ENCODE measurements at regions not wholly inside any gene's neighbourhood (a gene's known extent, or its start where the extent isn't known, plus 50 kb on each side); places are given as distances from the start of the nearest gene placed in this dataset.

DNA sequence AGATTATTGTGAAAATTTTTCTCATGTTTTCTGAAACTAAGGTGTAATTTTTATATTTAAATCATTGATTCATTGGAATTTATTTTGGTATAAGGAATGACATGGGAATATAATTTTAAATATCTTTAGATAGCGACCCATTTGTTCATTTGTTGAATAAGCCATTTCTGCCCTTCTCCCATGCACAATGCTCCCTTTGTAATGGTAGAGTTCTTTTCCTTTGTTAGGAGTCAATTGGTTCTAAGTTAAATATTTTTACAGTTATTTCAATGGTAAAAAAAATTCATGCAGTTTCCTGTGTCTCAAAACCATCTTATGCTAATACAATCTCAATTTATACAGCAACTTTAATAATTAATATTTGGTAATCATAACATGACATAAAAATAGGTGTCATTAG, 218.8 kb upstream of the C11orf87 start:
- Histone ChIP-seq H3K27me3 (no peaks in the 10 kb centered on the region), H3K9me3 (no peaks in the 10 kb centered on the region), H3K4me1 (no peaks in the 10 kb centered on the region), H3K27ac (no peak overlapping the region), H3K4me3 (no peak overlapping the region), H3K36me3 (no peaks in the 10 kb centered on the region)
- WGBS, 2 donors: 74 to 84% methylated on average over 1 of the region's 1 CpG
- TF ChIP-seq POLR2A (IDR thresholded peaks at IDR 0.05) (no peak), CTCF (IDR thresholded peaks at IDR 0.05) (no peak), EP300 (IDR thresholded peaks at IDR 0.05) (no peak), POLR2AphosphoS5 (IDR thresholded peaks at IDR 0.05) (no peak)
- ATAC-seq (ENCODE audit: low FRiP score in 2 of 2) (no peak), DNase-seq (no peak)

DNA sequence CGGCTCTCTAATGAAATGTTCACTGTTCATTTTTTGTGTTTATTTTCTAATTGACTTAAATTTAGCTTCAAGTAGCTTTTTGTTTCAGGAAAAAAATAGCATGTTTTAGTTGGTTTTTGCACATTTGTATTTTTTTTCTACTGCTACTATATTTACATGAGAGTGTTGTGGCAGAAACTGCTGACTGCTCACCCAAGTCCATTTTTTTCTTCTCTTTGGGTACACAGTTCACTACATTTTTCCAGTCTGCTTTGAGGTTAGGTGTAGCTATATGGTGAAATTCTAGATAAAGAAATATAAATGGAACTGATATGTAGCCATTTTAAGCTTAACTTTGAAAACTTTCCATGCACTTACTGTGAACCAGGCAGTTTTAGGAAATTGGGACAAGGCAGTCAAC, 216.7 kb upstream of the C11orf87 start:
- Histone ChIP-seq H3K27ac (no peak overlapping the region), H3K4me3 (no peak overlapping the region), H3K36me3 (no peaks in the 10 kb centered on the region), H3K4me1 (no peaks in the 10 kb centered on the region), H3K27me3 (no peaks in the 10 kb centered on the region), H3K9me3 (no peaks in the 10 kb centered on the region)
- 90 to 93% methylated on average over 1 of the region's 1 CpG for WGBS, 2 donors
- TF ChIP-seq POLR2AphosphoS5 (IDR thresholded peaks at IDR 0.05): no peak
- no peak for TF ChIP-seq CTCF (IDR thresholded peaks at IDR 0.05)
- TF ChIP-seq POLR2A (IDR thresholded peaks at IDR 0.05): no peak
- TF ChIP-seq EP300 (IDR thresholded peaks at IDR 0.05): no peak
- ATAC-seq (ENCODE audit: low FRiP score in 2 of 2) (no peak), DNase-seq (no peak)

- no peak overlapping the region for H3K27ac ChIP-seq
- ATAC-seq (ENCODE audit: low FRiP score in 2 of 2) (no peak), DNase-seq (no peak)
- no peaks in the 10 kb centered on the region for H3K4me1 ChIP-seq
- no peak overlapping the region for H3K4me3 ChIP-seq
- no peaks in the 10 kb centered on the region for H3K36me3 ChIP-seq
- no peaks in the 10 kb centered on the region for H3K27me3 ChIP-seq
- 68 to 90% methylated on average over 2 of the region's 2 CpGs for WGBS, 2 donors
- H3K9me3 ChIP-seq: no peaks in the 10 kb centered on the region
- TF ChIP-seq POLR2AphosphoS5 (IDR thresholded peaks at IDR 0.05) (no peak), POLR2A (IDR thresholded peaks at IDR 0.05) (no peak), CTCF (IDR thresholded peaks at IDR 0.05) (no peak), EP300 (IDR thresholded peaks at IDR 0.05) (no peak)
Measured at GRCh38 chr11:109208121-109208520, 213.9 kb upstream of the C11orf87 start.

DNA sequence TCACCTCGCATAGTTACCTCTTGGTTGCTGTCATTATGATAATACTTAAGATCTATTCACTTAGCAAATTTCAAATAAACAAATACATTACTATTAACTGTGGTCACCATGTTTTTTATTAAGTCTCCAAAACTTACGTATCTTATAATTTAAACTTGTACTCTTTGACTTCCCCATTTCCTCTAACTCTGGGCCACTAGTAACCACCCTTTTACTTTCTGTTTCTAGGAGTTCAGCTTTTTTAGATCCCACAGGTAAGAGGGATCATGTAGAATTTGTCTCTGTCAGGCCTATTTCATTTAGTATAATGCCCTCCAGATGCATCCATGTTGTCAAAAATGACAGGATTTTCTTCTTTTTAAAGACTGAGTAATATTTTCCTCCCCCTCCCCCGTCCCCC, 212.4 kb upstream of the C11orf87 start:
- H3K4me1 ChIP-seq: no peaks in the 10 kb centered on the region
- TF ChIP-seq EP300 (IDR thresholded peaks at IDR 0.05): no peak
- TF ChIP-seq POLR2A (IDR thresholded peaks at IDR 0.05): no peak
- TF ChIP-seq CTCF (IDR thresholded peaks at IDR 0.05): no peak
- TF ChIP-seq POLR2AphosphoS5 (IDR thresholded peaks at IDR 0.05): no peak
- ATAC-seq (ENCODE audit: low FRiP score in 2 of 2): no peak

GRCh38 chr11:109221190-109221589, 200.8 kb upstream of the C11orf87 start:
- DNase-seq (no peak), ATAC-seq (ENCODE audit: low FRiP score in 2 of 2) (no peak)
- no peak overlapping the region for H3K4me3 ChIP-seq
- no peaks in the 10 kb centered on the region for H3K4me1 ChIP-seq
- no peak for TF ChIP-seq POLR2AphosphoS5 (IDR thresholded peaks at IDR 0.05)
- no peak for TF ChIP-seq POLR2A (IDR thresholded peaks at IDR 0.05)
- no peak for TF ChIP-seq CTCF (IDR thresholded peaks at IDR 0.05)
- TF ChIP-seq EP300 (IDR thresholded peaks at IDR 0.05): no peak
- no peaks in the 10 kb centered on the region for H3K27me3 ChIP-seq
- H3K9me3 ChIP-seq: peaks cover 0 to 5% (median 0%) of the 10 kb centered on the region in 4 donors
- WGBS, 2 donors: 87 to 100% methylated on average over 1 to 5 of the region's 5 CpGs
- no peak overlapping the region for H3K27ac ChIP-seq
- H3K36me3 ChIP-seq: no peaks in the 10 kb centered on the region

More for the DNA sequence above, 212.4 kb upstream of the C11orf87 start:
- WGBS, 2 donors: 76 to 88% methylated on average over 3 of the region's 3 CpGs
- H3K9me3 ChIP-seq: no peaks in the 10 kb centered on the region
- no peaks in the 10 kb centered on the region for H3K36me3 ChIP-seq
- no peak overlapping the region for H3K27ac ChIP-seq
- no peak overlapping the region for H3K4me3 ChIP-seq
- no peaks in the 10 kb centered on the region for H3K27me3 ChIP-seq
- DNase-seq: no peak

All from upper lobe of left lung (tissue), 6 donors.